Stimulated activated CD4-positive, alpha-beta T cell treated with anti-CD3 and anti-CD28 coated beads, Interleukin-1b, Interleukin-23, amount 100 ng/mL, for 4 hours (primary cell): ENCODE measurements at regions not wholly inside any gene's neighbourhood (a gene's known extent, or its start where the extent isn't known, plus 50 kb on each side); places are given as distances from the start of the nearest gene placed in this dataset.
"Not testable (repeated sequence)": the region's sequence is repeated elsewhere in the genome, so short reads cannot be mapped to it uniquely, and the experiment has no call there.

ENCODE experiments used
- DNase-seq, 2 donors: peaks; one replicate each; pipeline ENCODE4 v3.0.0-alpha.2; 2020; ENCODE audit warnings: low read depth in 2 of 2

DNA sequence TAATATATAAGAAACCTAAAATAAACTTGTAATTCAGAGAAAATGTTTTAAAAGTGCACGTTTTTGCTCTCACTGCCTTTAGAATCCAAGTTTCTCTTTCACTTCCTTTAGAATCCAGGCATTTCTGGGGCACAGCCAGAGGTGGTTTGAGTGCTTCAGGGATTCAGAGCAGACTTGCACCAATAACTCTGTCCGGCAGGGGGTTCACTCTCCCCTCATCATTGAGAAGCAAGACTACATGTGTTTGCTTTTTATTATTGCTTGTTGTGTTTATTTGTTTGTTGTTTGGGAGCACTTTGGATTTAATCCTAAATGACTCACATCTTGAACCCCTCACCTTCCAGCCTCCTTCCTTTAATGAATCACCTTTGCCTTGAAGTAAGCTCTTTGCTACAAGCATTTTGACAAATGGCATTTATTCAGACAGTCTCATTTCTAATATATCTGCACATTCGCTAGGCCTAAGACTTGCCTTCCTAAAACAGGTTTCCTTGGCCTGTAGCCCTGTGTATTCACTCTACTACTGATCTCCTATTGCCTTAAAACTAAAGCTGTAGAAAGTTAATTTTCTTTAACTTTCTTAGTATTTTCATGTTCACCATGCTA is 233.5 kb upstream of the ATP5MC3 start:
- no peak for DNase-seq

DNA sequence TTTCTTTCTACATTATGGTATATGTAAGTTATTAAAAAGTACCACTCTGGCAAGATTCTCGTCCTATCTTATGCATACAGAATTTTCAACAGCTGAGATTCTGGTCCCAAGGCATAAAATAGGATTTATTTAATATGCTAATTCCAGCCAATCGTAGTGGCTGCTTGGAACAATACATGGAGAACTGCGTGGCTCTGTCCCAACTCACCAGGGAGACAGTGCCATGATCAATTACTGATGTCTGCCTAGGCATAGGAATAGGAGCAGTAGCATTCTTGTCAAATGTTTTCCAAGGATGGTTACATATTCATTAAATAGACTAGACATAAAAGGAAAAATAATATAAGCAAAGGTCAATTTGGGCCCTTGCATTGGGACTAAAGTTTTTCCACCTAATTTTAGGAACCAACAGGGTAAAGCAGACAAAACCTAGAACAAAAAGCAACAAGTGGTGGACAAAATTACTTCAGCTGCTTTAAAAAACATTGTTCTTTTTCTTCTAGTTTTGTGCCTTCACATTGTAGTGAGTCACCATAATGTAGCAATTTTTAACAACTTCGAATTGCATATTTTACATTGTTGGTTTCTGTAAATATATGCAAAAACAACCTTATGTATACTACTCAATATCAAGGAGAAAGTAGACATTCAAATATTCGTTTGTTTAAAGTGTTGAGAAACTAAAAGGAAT is 232.8 kb upstream of the ATP5MC3 start:
- no peak for DNase-seq

DNA sequence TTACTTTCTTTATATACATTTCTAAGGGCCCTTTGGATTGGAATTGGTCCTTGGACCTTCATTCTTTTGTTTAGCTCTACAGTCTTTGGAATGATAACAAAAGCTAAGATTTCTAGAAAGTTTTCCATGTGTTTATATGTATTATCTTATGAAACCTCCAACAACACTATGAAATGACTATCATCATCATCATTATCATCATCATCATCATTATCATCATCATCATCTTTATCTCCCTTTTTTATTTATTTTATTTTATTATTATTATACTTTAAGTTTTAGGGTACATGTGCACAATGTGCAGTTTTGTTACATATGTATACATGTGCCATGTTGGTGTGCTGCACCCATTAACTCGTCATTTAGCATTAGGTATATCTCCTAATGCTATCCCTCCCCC is 229.4 kb upstream of the ATP5MC3 start:
- not testable (repeated sequence) for DNase-seq

DNA sequence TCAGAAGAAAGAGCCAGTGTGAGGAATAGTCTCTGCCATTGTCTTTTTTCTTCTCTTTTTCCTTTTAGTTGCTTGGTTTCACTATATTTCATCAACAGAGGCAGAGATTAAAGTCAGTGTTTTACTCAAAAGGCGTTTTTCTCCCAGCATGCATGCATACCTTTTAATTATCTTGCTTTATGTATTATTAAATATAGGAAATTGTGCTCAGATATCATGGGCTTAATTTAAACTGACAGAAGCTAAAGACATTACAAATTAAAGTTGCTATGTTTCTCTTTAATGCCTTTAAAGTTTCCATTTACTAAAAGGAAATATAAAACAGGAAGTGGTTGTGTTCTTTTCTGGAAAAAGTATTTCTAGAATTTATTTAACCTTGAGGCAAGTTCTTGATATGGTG is 223.3 kb upstream of the ATP5MC3 start:
- DNase-seq = no peak

DNA sequence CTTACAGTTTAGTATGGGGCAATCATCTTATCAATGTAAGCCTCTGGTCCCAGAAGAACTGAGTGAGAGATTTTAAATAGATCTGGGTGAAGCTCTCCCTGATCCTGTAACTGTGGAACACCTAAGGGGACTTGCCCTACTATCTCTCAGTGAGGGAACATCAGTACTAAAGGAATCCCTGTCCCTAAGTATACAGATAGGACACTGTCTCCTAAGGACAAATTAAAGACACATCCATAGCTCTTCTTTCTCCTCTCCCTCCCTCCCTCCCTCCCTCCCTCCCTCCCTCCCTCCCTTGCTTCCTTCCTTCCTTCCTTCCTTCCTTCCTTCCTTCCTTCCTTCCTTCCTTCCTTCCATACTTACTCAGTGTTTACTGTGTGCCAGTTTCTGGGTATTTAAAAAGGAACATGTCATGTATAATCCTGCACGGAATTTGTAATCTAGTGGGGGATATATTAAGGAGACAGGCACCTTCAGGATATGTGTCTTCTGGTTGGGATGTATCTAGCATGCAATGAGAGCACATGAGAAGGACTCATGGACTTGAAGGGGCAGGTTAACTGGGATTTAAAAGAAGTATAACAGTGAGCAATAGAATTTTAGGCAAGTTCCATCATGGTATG is 222.2 kb upstream of the ATP5MC3 start:
- DNase-seq = no peak

DNA sequence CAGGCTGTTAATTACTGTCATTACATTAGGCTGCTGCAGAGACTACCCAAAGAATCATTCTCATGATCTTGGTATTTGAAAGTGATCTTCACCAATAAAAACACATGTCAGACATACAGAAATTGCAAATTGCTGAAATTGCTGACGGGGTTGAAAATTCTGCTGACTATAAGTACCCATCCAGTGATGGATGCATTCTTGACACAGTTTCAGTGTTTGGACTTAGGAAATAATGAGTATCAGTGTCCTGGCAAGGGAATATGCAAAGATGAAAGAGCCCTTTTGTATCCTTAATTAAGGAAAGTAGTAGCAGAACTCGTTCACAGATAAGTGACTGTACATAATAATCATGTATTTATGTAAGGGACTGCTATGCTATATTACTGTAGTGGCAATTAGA is 221.1 kb upstream of the ATP5MC3 start:
- no peak for DNase-seq

DNA sequence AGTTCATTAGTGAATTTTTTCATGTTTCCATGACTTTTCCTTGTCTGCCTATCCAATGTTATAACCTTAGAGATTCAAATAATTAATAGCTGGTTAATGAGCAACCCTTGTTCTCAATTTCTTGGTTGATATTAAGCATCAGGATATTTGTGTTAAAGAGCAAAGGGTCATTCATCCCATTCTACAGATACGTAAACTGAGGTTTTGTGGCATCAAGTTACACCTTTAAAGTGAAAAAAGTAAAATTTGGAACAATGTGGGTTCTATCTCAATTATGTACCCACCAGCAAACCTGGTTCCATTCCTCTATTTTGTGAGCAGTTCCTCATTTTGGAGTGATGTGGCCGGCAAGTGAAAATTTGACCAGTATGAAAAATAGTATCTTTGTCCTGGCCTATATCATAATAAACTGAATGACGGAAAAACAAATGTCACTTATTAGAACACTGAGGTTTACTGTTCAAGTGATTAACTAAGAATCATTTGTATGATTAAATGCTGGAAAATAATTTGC is 220.5 kb upstream of the ATP5MC3 start:
- DNase-seq = no peak

DNA sequence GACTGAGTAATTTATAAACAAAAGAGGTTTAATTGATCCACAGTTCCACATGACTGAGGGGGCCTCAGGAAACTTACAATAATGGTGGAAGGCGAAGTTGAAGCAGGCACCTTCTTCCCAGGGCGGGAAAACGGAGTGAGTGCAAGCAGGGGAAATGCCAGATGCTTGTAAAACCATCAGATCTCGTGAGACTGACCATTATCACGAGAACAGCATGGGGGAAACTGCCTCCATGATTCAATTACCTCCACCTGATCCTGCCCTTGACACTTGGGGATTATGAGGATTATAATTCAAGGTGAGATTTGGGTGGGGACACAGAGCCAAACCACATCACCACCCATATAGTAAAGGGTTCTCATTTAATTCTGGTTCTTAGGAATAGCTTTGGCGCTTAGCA is 219.5 kb upstream of the ATP5MC3 start:
- DNase-seq = no peak

DNA sequence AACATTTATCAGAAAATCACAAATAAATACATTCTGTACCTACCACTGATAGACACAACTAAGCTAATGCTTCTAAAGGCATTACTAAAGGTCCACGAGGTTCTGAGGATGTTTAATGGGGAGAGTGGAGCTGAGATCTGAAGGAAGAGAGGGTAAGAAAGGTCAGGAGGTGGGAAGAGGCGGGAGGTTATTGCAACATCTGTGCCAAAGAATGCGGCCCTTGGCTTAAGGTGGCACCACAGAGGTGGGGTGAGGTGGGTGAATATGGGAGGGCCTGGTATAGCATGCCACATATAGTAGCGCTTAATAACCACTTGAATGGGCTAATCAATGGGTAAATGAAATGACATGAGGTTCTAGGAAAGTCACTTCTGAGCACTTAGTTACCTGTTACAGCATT is 217.8 kb upstream of the ATP5MC3 start:
- DNase-seq = no peak

DNA sequence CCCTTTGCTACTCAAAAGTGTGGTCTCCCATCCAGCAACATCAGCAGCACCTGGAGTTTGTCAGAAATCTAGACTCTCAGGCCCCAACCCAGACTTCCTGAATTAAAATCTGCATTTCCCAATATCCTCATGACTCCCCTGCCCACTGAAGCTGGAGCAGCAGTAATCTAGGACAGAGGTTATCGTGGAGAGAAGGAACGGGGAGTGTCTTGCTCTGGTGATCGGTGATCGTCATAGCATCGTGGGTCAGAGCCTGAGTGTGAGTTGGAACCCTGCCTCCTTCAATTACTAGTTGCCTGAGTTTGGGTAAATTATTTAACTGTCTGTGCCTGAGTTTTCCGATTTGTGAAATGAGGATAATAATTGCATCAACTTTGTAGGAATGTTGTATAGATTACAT is 217.3 kb upstream of the ATP5MC3 start:
- DNase-seq = no peak

DNA sequence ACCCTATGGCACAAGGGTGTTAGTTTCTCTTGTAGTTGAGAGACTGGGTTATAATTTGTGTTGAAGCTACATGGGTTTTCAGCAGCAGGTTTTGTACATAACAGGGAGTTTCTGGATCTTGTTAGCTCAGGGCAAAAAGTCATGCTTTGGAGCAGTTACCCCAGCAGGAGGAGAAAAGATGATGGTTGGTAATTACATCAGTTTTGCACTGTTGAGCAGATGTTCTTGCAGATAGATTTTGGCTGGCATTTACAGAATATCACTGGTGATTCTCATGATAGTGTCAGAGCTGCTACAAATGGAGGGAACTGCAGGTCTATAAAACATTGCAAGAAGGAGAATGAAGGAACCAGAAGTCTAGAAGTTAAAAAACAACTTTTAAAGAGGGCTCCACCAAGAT is 215.2 kb upstream of the ATP5MC3 start:
- no peak for DNase-seq

DNA sequence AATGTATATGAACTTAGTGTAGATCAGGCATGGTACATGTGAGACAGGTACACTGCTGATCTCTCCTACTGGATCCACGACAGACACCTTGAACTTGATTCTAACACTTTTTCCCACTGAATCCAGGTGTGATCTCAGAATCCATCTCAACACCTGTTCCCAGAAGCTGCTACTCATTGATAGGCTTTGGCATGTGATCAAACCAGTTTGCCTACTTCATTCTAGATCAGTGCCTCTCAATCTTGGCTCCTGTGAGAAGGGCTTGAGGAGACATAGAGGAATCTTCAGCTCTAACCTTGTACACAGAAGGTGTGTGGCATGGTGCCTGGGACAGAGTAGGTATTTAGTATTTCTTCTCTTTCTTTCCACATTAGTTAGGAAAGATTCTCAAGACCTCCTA is 212.3 kb upstream of the ATP5MC3 start:
- DNase-seq = no peak

DNA sequence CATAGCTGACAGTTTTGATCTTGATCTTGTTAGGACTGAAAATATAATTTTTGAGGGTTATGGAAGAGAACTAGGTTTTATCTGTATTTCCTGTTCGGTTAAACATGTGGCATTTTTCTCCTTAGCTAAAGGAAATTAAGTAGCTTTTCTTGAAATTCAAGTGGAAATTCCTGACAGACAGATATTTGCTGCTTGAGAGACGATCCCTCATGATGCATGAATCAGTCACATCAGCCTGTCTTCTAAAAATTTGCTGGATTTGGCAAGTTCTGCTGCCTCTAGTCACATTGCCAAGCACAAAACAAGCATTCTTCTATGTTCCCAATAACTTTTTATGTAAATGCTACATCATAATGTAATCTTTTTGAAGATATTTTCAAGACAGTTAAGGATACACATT is 201.8 kb upstream of the ATP5MC3 start:
- DNase-seq = no peak

DNA sequence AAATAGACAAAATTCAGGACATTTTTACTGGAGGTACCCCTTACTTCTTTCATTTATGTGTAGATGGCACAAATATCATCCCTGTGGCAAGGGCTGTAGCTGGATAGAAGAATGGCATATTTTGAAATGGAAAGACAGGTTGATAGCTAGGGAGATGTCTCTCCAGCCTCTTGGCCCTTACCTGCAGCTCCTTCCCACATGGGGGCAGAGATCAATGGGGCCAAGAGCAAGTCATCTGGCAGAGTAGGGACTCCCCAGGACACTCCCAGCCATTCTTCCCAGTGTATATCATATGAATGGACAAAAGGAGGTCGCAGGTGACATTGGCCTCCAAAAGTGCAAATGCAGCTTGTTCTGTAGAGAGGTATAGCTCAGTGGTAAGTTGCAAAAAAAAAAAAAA is 192.2 kb upstream of the ATP5MC3 start:
- no peak for DNase-seq

DNA sequence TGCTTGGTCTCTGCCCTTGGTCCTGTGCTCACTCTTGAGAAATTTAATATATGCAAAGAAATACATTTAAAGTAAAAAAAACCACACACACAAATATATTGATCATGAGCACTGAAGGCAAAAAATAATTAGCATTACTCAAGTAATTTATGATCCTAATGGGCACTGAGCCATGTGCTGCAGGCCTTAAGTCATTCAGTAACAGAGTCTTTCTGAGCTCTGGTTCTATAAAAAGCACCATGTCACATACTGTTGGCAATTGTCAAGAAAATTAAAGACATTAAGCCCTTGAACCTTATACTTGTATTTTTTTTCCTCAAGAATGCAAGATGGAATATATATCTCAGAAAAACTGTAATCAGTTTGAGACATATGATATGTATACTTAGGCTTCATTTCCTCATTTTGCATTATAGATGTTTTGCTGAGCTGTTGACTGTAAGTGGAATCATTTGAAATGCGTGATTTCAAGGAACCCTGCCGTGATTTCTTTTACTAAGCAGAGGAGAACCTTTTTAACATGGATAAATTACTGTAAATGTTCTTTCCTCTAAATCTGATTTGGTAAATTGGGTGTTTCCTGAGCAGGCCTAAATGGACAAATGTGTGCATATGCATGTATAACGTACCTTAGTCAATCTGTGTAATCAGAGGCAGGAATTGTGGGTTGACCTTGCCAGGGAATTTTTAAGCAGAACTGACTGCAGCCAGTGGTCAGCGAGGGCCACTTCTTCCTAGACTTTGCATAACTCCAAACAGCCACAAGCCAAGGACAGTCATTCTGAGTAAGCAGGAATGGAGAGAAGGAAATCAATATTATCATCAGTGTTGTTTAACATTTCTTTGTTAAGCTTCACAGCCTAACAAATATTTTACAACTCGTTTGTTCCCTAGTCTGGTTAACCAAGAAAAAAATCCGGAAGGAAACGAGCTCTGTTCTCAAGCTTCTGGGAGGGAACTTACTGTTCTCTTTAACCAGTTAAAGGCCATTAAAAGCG is 191.5 kb upstream of the ATP5MC3 start:
- no peak for DNase-seq

DNA sequence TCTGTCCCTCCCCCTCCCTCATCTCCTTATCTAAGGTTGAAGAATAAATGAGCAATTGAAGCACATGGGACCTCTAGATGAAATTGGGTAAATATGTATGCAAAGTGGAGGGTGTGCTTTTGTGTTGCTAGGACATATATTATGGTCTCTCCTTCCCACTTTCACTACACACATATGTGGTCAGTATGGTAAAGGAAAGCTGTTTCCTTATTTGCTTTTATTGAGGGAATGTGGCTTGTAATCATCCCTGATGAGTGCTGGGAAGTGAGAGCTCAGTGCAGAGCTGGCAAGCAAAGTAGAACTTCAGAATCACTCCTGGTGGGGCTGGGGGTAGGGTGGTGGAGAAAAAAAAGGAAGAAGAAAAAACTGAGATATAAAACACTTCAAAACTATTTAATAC is 189.9 kb upstream of the ATP5MC3 start:
- DNase-seq = no peak

DNA sequence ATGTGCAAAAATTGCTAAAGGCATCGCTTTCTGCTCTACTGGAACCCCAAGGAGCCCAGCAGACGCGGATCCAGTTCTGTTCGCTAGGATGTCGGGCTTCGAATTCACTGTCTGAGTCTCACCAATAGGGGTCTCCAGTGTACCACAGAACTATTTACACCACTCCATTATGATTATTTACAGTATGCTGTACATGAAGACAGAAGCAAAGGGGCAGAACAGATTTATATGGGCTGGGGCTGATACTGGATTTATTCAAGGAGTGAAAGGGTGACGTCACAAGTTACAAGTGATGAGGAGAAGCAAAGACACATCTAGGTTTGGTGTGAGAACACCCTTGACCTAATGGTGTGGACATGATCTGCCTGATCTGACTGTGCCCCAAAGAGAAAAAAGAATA is 185.3 kb upstream of the ATP5MC3 start:
- no peak for DNase-seq

DNA sequence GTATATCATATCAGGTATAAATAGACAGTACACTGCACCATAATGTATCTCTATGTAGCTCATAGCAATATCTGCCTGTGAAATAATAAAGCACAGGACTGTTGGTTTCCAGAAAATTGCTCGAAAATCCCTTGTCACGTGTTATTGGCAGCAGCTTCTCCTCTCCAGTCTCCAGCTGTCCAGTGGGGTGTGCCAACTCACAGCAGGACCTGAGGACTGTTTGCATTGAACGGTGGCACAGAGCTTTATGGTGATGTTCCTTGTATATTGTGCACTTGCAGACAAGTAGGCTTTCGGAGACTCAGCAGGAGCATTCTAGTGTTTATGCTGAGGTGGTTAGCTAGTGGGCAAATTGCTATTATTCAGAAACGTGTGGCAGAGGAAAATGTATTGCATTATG is 182.2 kb upstream of the ATP5MC3 start:
- no peak for DNase-seq

DNA sequence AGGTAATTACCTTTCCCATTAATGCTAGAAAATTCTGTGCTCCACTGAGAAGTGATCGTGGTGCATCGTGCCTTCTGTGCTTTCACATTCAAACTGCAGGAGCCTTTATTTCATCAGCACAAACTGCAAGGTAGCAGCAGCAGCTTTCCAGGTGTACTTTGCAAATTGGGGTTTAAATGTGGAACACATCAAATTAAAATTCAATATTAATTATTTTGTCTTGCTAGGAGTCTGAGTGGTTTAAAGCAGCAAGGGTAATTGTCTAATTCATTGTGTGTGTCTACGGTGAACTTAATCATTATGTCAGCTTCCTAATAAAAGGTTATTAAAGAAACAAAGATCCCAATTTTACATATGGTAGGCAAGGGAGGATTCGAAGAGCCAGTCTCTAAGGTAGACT is 180.8 kb upstream of the ATP5MC3 start:
- no peak for DNase-seq

DNA sequence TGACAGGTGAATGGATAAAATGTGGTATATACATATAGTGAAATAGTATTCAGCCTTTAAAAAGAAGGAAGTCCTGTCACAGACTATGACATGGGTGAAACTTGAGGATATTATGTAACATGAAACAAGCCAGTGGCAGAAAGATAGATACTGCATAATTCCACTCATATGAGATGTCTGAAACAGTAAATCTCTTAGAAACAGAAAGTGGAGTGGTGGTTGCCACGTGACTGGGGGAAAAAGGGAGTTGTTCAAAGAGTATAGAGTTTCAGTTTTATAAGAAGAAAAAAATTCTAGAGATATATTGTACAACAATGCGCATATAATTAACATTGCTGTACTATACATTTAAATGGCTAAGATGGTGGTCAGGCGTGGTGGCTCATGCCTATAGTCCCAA is 178.2 kb upstream of the ATP5MC3 start:
- no peak for DNase-seq

DNA sequence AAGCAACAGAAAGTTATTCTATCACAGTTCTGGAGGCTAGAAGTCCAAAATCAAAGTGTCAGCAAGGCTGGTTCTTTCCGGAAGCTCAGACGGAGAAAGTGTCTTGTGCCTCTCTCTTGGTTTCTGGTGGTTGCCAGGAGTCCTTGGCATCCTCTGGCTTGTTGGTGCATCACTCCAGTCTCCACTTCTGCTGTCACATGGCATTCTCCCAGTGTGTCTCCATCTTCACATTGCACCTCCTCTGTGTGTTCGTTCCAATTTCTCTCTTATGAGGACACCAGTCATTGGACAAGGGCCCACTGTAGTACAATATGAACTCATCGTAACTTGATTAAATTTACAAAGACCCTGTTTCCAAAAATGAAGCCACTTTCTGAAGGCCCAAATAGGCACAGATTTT is 175.4 kb upstream of the ATP5MC3 start:
- DNase-seq = no peak

DNA sequence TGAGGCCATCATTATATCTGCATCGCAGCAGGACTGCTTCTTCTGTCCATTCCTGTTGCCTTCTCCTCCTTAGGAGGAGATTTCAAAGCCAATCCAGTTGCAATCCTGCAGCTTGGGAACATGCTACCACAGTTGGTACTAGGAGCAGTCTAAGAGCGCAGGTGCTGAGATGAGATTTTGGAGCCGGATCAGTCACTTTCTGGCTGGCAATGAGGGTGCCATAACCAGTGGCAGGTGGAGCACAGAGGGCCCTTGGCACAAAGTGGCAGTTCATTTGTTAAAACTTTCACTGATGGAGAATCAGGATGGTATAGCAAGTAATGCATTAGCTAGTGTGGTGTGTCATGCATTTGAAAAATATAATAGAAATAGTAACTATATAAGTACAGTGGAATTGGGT is 173.7 kb upstream of the ATP5MC3 start:
- no peak for DNase-seq
